MM.1S (cell line): ENCODE measurements at regions not wholly inside any gene's neighbourhood (a gene's known extent, or its start where the extent isn't known, plus 50 kb on each side); places are given as distances from the start of the nearest gene placed in this dataset.
A peak's percentile ranks its signal among the peaks of the same experiment; 100 is the strongest.

Source experiments
- DNase-seq: peaks from one replicate; pipeline ENCODE4 v3.0.0-alpha.2; 2015
- H2AFZ ChIP-seq: fragments of 300-600 bp; sonication (generic); 2 replicates; pipeline ENCODE4 v1.6.0; 2016; ENCODE audit warnings: antibody characterized with exemption, low read length
- H3F3A ChIP-seq: fragments of 300-600 bp; sonication (generic); 2 replicates; pipeline ENCODE4 v1.6.1; 2016; ENCODE audit warnings: mild to moderate bottlenecking, antibody characterized with exemption, low read length, moderate library complexity, mixed read lengths; ENCODE audit not compliant: insufficient read depth
- H3K27ac ChIP-seq: fragments of 300-600 bp; sonication (generic); 2 replicates; pipeline ENCODE4 v1.5.1; 2016; ENCODE audit warnings: mild to moderate bottlenecking, low read length
- H3K27me3 ChIP-seq: fragments of 300-600 bp; sonication (generic); replicated peaks from 2 replicates; pipeline ENCODE4 v1.6.0; 2016; ENCODE audit warnings: low read length; ENCODE audit not compliant: insufficient read depth
- H3K36me3 ChIP-seq: fragments of 300-600 bp; sonication (generic); replicated peaks from 2 replicates; pipeline ENCODE4 v1.6.1; 2016; ENCODE audit warnings: mild to moderate bottlenecking, low read length, mixed read lengths; ENCODE audit not compliant: insufficient read depth
- H3K4me1 ChIP-seq: fragments of 300-600 bp; sonication (generic); 2 replicates; pipeline ENCODE4 v1.6.1; 2016; ENCODE audit warnings: low read length, mixed read lengths
- H3K4me2 ChIP-seq: fragments of 300-600 bp; sonication (generic); 2 replicates; pipeline ENCODE4 v1.6.0; 2016; ENCODE audit warnings: low read depth, low read length
- H3K4me3 ChIP-seq: fragments of 300-600 bp; sonication (generic); 2 replicates; pipeline ENCODE4 v1.5.1; 2016; ENCODE audit warnings: low read length, mixed read lengths
- H3K79me2 ChIP-seq: fragments of 300-600 bp; sonication (generic); 2 replicates; pipeline ENCODE4 v1.6.1; 2016; ENCODE audit warnings: mixed run types, low read length, mixed read lengths
- H3K9ac ChIP-seq: fragments of 300-600 bp; sonication (generic); 2 replicates; pipeline ENCODE4 v1.6.1; 2016; ENCODE audit warnings: low read length, mixed read lengths
- H3K9me2 ChIP-seq: fragments of 300-600 bp; sonication (generic); replicated peaks from 2 replicates; pipeline ENCODE4 v1.6.1; 2016; ENCODE audit warnings: mild to moderate bottlenecking, low read length, mixed read lengths; ENCODE audit not compliant: insufficient read depth
- H3K9me3 ChIP-seq: fragments of 300-600 bp; sonication (generic); replicated peaks from 2 replicates; pipeline ENCODE4 v1.6.1; 2016; ENCODE audit warnings: mild to moderate bottlenecking, low read length, mixed read lengths; ENCODE audit not compliant: insufficient read depth
- H4K20me1 ChIP-seq: fragments of 300-600 bp; sonication (generic); 2 replicates; pipeline ENCODE4 v1.6.1; 2016; ENCODE audit warnings: mild to moderate bottlenecking, low read length, moderate library complexity, mixed read lengths; ENCODE audit not compliant: insufficient read depth
- CTCF ChIP-seq: fragments of 300-600 bp; sonication (generic); IDR thresholded peaks from 2 replicates; pipeline ENCODE4 v1.5.1; 2016; ENCODE audit warnings: antibody characterized with exemption, low read length, mixed read lengths
- EZH2 ChIP-seq: fragments of 300-600 bp; sonication (generic); optimal IDR thresholded peaks from 2 replicates; pipeline ENCODE3; 2017; ENCODE audit warnings: low read depth, mild to moderate bottlenecking, antibody characterized with exemption, low read length, mixed read lengths
- EZH2phosphoT487 ChIP-seq: fragments of 300-600 bp; sonication (generic); IDR thresholded peaks from 2 replicates; pipeline ENCODE4 v1.6.1; 2018; ENCODE audit warnings: antibody characterized with exemption, low read length

DNA sequence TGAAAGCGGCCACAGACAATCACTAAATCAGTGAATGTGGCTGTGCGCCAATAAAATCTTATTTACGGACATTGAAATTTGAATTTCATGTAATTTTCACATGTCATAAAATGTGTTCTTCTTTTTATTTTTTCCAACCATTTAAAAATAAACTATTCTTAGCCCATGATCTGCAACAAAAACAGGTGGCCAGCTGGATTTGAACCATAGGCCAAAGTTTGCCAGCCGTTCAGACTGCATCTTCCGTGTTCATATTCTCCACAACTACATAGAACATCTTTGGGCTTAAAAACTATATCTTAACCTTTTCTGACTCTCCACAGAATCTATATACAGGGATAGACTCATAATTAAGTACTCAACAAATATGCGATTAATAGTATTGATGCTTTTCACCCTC, 81.2 kb upstream of the RALGPS2 start:
- H3K9ac ChIP-seq = no peak overlapping the region
- H3K4me3 ChIP-seq = no peak overlapping the region
- no peaks in the 10 kb centered on the region for H4K20me1 ChIP-seq
- DNase-seq = no peak
- H2AFZ ChIP-seq = no peak overlapping the region
- no peaks in the 10 kb centered on the region for H3K9me3 ChIP-seq
- no peaks in the 10 kb centered on the region for H3K9me2 ChIP-seq
- H3K4me1 ChIP-seq = no peaks in the 10 kb centered on the region
- TF ChIP-seq EZH2phosphoT487 (no peak), CTCF (no peak), EZH2 (no peak)
- H3K79me2 ChIP-seq = no peaks in the 10 kb centered on the region
- no peak overlapping the region for H3K27ac ChIP-seq
- no peaks in the 10 kb centered on the region for H3F3A ChIP-seq
- no peaks in the 10 kb centered on the region for H3K27me3 ChIP-seq
- H3K4me2 ChIP-seq = no peak overlapping the region
- H3K36me3 ChIP-seq = no peaks in the 10 kb centered on the region

- H3K9me3 ChIP-seq = no peaks in the 10 kb centered on the region
- H3K79me2 ChIP-seq = no peaks in the 10 kb centered on the region
- no peaks in the 10 kb centered on the region for H3K27me3 ChIP-seq
- H2AFZ ChIP-seq = no peak overlapping the region
- no peaks in the 10 kb centered on the region for H4K20me1 ChIP-seq
- H3K4me2 ChIP-seq = no peak overlapping the region
- H3K4me3 ChIP-seq = no peak overlapping the region
- TF ChIP-seq CTCF = no peak
- no peak for TF ChIP-seq EZH2
- no peak for TF ChIP-seq EZH2phosphoT487
- no peaks in the 10 kb centered on the region for H3K4me1 ChIP-seq
- no peaks in the 10 kb centered on the region for H3K9me2 ChIP-seq
- DNase-seq = peak; percentile 18
- no peaks in the 10 kb centered on the region for H3F3A ChIP-seq
- H3K9ac ChIP-seq = no peak overlapping the region
- no peak overlapping the region for H3K27ac ChIP-seq
- no peaks in the 10 kb centered on the region for H3K36me3 ChIP-seq
Measured at GRCh38 chr1:178644308-178645120, 80.5 kb upstream of the RALGPS2 start.

GRCh38 chr1:178645157-178645807, 79.8 kb upstream of the RALGPS2 start:
- H3K4me3 ChIP-seq = no peak overlapping the region
- no peak overlapping the region for H3K9ac ChIP-seq
- no peak overlapping the region for H3K4me2 ChIP-seq
- no peaks in the 10 kb centered on the region for H3K27me3 ChIP-seq
- no peaks in the 10 kb centered on the region for H3K9me2 ChIP-seq
- H3K4me1 ChIP-seq = no peaks in the 10 kb centered on the region
- H3K79me2 ChIP-seq = no peaks in the 10 kb centered on the region
- TF ChIP-seq CTCF (no peak), EZH2phosphoT487 (no peak), EZH2 (no peak)
- no peaks in the 10 kb centered on the region for H3F3A ChIP-seq
- no peaks in the 10 kb centered on the region for H3K9me3 ChIP-seq
- H4K20me1 ChIP-seq = no peaks in the 10 kb centered on the region
- no peak for DNase-seq
- H3K36me3 ChIP-seq = no peaks in the 10 kb centered on the region
- H3K27ac ChIP-seq = no peak overlapping the region
- H2AFZ ChIP-seq = no peak overlapping the region
